GM19455 (cell line): ENCODE measurements at regions not wholly inside any gene's neighbourhood (a gene's known extent, or its start where the extent isn't known, plus 50 kb on each side); places are given as distances from the start of the nearest gene placed in this dataset.
"Not testable (repeated sequence)": the region's sequence is repeated elsewhere in the genome, so short reads cannot be mapped to it uniquely, and the experiment has no call there.

ENCODE experiments used
- ATAC-seq: cut with Tn5 transposase; IDR thresholded peaks from one replicate; pipeline ENCODE4 v1.9.1; 2021; ENCODE audit not compliant: unreplicated experiment

GRCh38 chr12:61939977-61940376 is 320.2 kb upstream of the USP15 start:
- no peak for ATAC-seq

- peak; percentile 64 for ATAC-seq
Measured at GRCh38 chr12:61956545-61956944, 303.7 kb upstream of the USP15 start.

- ATAC-seq, result no peak
Measured at GRCh38 chr12:61974461-61974860, 285.7 kb upstream of the USP15 start.

- no peak for ATAC-seq
Measured at GRCh38 chr12:61985830-61986229, 274.4 kb upstream of the USP15 start.

- ATAC-seq, result no peak
Measured at GRCh38 chr12:61987173-61987572, 273.0 kb upstream of the USP15 start.

GRCh38 chr12:61991661-61992060 is 268.5 kb upstream of the USP15 start:
- ATAC-seq, result no peak

- ATAC-seq, result peak; percentile 62
Measured at GRCh38 chr12:61993734-61994345, 266.4 kb upstream of the USP15 start.

- ATAC-seq, result no peak
Measured at GRCh38 chr12:61996717-61997116, 263.5 kb upstream of the USP15 start.

- no peak for ATAC-seq
Measured at GRCh38 chr12:61998791-61999190, 261.4 kb upstream of the USP15 start.

GRCh38 chr12:61999311-61999710 is 260.9 kb upstream of the USP15 start:
- no peak for ATAC-seq

- no peak for ATAC-seq
Measured at GRCh38 chr12:62001424-62001823, 258.8 kb upstream of the USP15 start.

- ATAC-seq, result no peak
Measured at GRCh38 chr12:62003226-62003625, 257.0 kb upstream of the USP15 start.

- no peak for ATAC-seq
Measured at GRCh38 chr12:62003701-62004100, 256.5 kb upstream of the USP15 start.

- no peak for ATAC-seq
Measured at GRCh38 chr12:62005615-62006014, 254.6 kb upstream of the USP15 start.

GRCh38 chr12:62006076-62006732 is 254.0 kb upstream of the USP15 start:
- peak; percentile 71 for ATAC-seq

GRCh38 chr12:62008703-62009102 is 251.5 kb upstream of the USP15 start:
- no peak for ATAC-seq

- no peak for ATAC-seq
Measured at GRCh38 chr12:62009445-62009844, 250.8 kb upstream of the USP15 start.

GRCh38 chr12:62010331-62010906 is 249.8 kb upstream of the USP15 start:
- not testable (repeated sequence) for ATAC-seq

- not testable (repeated sequence) for ATAC-seq
Measured at GRCh38 chr12:62010973-62011372, 249.2 kb upstream of the USP15 start.

- no peak for ATAC-seq
Measured at GRCh38 chr12:62014330-62014729, 245.9 kb upstream of the USP15 start.

GRCh38 chr12:62016021-62016420 is 244.2 kb upstream of the USP15 start:
- no peak for ATAC-seq

- ATAC-seq, result no peak
Measured at GRCh38 chr12:62021808-62022207, 238.4 kb upstream of the USP15 start.

- no peak for ATAC-seq
Measured at GRCh38 chr12:62028536-62028935, 231.7 kb upstream of the USP15 start.
